Left cardiac atrium (tissue), 4 donors: ENCODE measurements at regions not wholly inside any gene's neighbourhood (a gene's known extent, or its start where the extent isn't known, plus 50 kb on each side); places are given as distances from the start of the nearest gene placed in this dataset.
"Not testable (repeated sequence)": the region's sequence is repeated elsewhere in the genome, so short reads cannot be mapped to it uniquely, and the experiment has no call there.

Experiments used
- ATAC-seq, 2 donors: fragments of 200-7000 bp; cut with Tn5 transposase; one replicate each; pipeline ENCODE4 v1.9.1; 2020; ENCODE audit warnings: mild to moderate bottlenecking in 2 of 2, moderate library complexity in 2 of 2
- DNase-seq: peaks from one replicate; pipeline ENCODE4 v3.0.0-alpha.2; 2020
- intact Hi-C, 2 donors: fragments of 100-400 bp; cut with DNase I; formaldehyde crosslinking; loops; one replicate each; pipeline versions ENCODE4 v1.14.1 to v1.15.1; 2022 to 2023
- donor health status: DM: no; HTN: yes; CAD: no.
- donor health status: DM: no; HTN: yes; CAD: no; lungs with severe emphysema.
- donor health status: DM: yes; HTN: yes; CAD: no.
- donor health status: Dilated cardiomyopathy.

DNA sequence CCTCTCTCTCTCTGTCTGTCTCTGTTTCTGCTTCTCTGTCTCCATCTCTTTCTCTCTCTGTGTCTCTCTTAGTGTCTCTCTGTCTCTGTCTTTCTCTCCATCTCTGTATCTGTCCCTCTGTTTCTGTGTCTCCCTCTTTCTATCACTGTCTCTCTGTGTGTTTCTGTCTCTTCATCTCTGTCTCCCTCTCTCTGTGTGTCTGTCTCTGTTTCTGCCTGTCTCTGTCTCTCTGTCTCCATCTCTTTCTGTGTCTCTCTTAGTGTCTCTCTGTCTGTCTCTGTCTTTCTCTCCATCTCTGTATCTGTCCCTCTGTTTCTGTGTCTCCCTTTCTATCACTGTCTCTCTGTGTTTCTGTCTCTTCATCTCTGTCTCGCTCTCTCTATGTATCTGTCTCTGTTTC is 125.4 kb upstream of the TPTE start:
- intact Hi-C loops, DNase-seq, ATAC-seq: not testable (repeated sequence)

GRCh38 chr21:10397495-10397915 is 123.9 kb upstream of the TPTE start:
- DNase-seq, intact Hi-C loops: not testable (repeated sequence)
- ATAC-seq, result peak in 1 of 2 donors; percentile 6

GRCh38 chr21:10398692-10399489 is 122.5 kb upstream of the TPTE start:
- DNase-seq, ATAC-seq, intact Hi-C loops: not testable (repeated sequence)

- peak in 1 of 2 donors; percentile 23 for ATAC-seq
- DNase-seq, intact Hi-C loops: not testable (repeated sequence)
Observed at GRCh38 chr21:10400622-10401361, 120.6 kb upstream of the TPTE start.

DNA sequence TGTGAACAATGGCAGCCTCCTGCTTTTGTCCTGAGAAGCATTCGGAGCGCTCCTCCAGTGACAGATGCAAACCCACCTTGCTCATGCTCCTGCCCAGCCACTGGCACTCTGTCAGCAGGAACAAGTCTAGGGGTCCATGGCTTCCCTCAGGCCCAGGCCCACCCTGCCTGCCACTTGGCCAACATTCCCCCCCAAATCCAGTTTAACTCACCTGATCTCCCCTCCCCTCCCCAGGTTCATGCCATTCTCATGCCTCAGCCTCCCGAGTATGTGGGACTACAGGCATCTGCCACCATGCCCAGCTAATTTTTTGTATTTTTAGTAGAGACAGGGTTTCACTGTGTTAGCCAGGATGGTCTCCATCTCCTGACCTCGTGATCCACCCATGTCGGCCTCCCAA is 118.9 kb upstream of the TPTE start:
- DNase-seq, intact Hi-C loops: not testable (repeated sequence)
- ATAC-seq, result peak in 1 of 2 donors; percentile 2

- DNase-seq, ATAC-seq, intact Hi-C loops: not testable (repeated sequence)
Observed at GRCh38 chr21:10405331-10405730, 116.1 kb upstream of the TPTE start.

- ATAC-seq, intact Hi-C loops, DNase-seq: not testable (repeated sequence)
Observed at GRCh38 chr21:10409786-10410185, 111.6 kb upstream of the TPTE start.

GRCh38 chr21:10410354-10410929 is 110.9 kb upstream of the TPTE start:
- ATAC-seq, intact Hi-C loops, DNase-seq: not testable (repeated sequence)

GRCh38 chr21:10411776-10412526 is 109.4 kb upstream of the TPTE start:
- DNase-seq, intact Hi-C loops, ATAC-seq: not testable (repeated sequence)

- intact Hi-C loops, DNase-seq: not testable (repeated sequence)
Observed at GRCh38 chr21:10412928-10413246, 108.5 kb upstream of the TPTE start.

DNA sequence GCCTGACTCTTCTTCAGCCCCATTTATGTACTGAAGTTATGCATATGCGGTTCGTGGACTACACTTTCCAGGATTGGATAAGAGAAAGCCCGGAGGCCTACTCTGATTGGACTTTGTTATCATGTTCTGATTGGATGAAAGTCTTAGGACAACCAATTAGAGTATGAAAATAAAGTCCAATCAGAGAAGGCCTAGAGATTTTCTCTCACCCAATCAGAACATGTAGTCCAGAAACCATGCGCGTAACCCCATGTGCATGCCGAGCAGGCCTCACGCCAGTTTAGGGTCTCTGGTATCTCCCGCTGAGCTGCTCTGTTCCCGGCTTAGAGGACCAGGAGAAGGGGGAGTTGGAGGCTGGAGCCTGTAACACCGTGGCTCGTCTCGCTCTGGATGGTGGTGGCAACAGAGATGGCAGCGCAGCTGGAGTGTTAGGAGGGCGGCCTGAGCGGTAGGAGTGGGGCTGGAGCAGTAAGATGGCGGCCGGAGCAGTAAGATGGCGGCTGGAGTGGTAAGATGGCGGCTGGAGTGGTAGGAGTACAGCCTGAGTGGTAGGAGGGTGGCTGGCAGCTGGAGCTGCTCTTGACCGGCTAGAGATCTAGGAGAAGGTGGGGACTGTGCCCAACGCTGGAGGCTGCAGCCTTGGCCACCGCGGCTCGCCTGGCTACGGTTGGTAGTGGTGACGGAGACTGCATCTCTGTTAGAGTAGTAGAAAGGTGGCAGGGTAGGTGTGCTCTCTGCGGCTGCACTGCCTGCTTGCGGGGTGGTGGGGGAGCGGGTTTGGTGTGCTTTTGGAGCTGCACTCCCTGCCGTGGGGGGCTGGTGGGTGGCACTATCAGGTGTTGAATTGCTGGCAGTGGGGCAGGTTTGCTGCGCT is 107.9 kb upstream of the TPTE start:
- ATAC-seq, DNase-seq, intact Hi-C loops: not testable (repeated sequence)

More at GRCh38 chr21:10412928-10413246, 108.5 kb upstream of the TPTE start:
- ATAC-seq, result not testable (repeated sequence)

DNA sequence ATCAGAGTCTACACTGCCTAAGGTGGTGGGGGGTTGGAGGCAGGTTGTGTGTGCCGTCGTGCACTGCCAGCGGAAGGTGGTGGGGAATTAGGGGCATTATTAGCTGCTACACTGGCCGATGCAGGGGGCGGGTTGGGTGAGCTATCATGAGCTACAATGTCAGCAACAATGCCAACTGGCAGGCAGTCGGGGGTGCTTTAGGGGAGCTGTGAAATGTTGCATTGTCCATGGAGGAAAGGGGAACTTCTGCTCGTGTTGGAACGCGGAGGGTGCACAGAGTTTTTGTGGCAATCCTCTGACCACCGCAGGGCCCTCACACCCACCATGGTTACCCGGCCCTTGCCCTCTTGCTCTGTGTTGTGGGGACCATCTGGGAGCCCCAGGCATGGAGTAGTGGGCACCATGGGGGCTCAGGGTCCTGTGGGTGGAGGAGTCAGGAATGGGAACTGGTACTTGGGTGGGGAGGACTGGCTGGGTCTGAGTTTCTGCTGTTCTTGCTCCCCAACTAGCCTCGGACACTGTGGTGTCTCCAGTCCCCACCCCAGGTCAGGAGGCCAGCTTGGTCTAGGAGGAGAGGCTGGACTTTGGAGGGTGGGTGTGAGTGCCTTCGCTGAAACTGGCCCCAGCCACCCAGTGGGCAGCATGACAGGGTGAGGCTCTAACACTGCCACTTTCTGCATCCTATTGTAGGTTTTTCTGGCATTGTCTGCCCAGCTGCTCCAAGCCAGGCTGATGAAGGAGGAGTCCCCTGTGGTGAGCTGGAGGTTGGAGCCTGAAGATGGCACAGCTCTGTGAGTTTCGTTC is 107.1 kb upstream of the TPTE start:
- intact Hi-C loops, DNase-seq, ATAC-seq: not testable (repeated sequence)

DNA sequence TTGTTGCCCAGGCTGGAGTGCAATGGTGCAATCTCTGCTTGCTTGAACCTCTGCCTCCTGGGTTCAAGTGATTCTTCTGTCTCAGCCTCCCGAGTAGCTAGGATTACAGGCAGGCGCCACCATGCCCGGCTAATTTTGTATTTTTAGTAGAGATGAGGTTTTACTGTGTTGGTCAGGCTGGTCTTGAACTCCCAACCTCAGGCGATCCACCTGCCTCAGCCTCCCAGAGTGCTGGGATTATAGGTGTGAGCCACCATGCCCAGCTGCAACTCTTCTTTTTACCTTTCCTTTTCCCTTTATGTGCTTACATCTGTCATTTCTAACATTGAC is 106.5 kb upstream of the TPTE start:
- intact Hi-C loops, DNase-seq, ATAC-seq: not testable (repeated sequence)

GRCh38 chr21:10415456-10415855 is 105.9 kb upstream of the TPTE start:
- DNase-seq, intact Hi-C loops: not testable (repeated sequence)
- peak; percentile 7 to 10 for ATAC-seq

- intact Hi-C loops, DNase-seq: not testable (repeated sequence)
- peak; percentile 16 to 17 for ATAC-seq
Observed at GRCh38 chr21:10415859-10416258, 105.5 kb upstream of the TPTE start.

GRCh38 chr21:10416691-10417447 is 104.5 kb upstream of the TPTE start:
- intact Hi-C loops, DNase-seq: not testable (repeated sequence)
- peak; percentile 1 to 9 for ATAC-seq
